ENCODE measurements at regions not wholly inside any gene's neighbourhood (a gene's known extent, or its start where the extent isn't known, plus 50 kb on each side); places are given as distances from the start of the nearest gene placed in this dataset.

DNA sequence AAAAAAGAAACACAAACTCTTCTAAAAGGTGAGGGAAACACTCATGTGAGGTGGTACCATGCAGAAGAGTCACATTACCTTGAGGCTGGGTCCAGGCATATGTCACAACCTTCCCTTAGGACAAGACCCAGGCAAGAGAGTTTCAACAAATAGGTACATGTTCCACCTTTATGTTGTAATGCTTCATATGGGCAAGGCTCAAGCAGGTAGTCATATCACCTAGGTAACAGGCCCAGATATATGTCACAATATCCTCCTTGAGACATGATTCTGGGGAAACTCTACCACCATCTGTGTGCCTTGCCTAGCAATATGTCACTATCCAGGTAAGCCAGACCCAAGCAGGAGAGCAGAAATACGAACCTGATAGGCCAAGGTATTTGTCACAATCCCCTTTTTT is 892.2 kb upstream of the AMELY start:
- H3K27me3 ChIP-seq = no peaks in the 10 kb centered on the region
- no peaks in the 10 kb centered on the region for H3K4me1 ChIP-seq
- H3K4me3 ChIP-seq = no peak overlapping the region
- WGBS, 2 donors = 86 to 100% methylated on average over 1 of the region's 1 CpG
- no peaks in the 10 kb centered on the region for H3K9me3 ChIP-seq
- intact Hi-C loops (cut with DNase I; ENCODE audit: low total_unique reads) = no loop called here
- no peak overlapping the region for H3K27ac ChIP-seq
- no peak for DNase-seq
- no peak for TF ChIP-seq POLR2A (IDR thresholded peaks at IDR 0.05)
- TF ChIP-seq, protein P1, sequence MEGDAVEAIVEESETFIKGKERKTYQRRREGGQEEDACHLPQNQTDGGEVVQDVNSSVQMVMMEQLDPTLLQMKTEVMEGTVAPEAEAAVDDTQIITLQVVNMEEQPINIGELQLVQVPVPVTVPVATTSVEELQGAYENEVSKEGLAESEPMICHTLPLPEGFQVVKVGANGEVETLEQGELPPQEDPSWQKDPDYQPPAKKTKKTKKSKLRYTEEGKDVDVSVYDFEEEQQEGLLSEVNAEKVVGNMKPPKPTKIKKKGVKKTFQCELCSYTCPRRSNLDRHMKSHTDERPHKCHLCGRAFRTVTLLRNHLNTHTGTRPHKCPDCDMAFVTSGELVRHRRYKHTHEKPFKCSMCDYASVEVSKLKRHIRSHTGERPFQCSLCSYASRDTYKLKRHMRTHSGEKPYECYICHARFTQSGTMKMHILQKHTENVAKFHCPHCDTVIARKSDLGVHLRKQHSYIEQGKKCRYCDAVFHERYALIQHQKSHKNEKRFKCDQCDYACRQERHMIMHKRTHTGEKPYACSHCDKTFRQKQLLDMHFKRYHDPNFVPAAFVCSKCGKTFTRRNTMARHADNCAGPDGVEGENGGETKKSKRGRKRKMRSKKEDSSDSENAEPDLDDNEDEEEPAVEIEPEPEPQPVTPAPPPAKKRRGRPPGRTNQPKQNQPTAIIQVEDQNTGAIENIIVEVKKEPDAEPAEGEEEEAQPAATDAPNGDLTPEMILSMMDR (IDR thresholded peaks at IDR 0.05) = no peak
- H3K36me3 ChIP-seq (ENCODE audit: low read depth, missing control alignments) = no peaks in the 10 kb centered on the region

DNA sequence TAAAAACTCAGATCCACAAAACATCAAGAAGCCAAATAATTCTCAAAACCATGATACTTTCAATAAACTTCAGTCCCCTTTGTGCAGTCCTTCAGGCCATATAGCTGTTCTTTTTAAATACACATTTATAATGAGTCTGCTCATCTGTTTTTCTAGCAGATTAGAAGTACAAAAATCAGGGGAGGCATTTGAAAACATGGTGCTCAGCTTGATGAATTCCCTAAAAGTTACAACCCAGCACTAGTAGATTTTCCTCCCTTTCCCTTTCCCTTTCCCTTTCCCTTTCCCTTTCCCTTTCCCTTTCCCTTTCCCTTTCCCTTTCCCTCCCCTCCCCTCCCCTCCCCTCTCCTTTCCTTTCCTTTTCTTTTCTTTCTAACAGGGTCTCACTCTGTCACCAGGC is 884.6 kb upstream of the AMELY start:
- intact Hi-C loops (cut with DNase I; ENCODE audit: low total_unique reads) = no loop called here
- Histone ChIP-seq H3K9me3 (no peaks in the 10 kb centered on the region), H3K27ac (no peak overlapping the region), H3K4me1 (no peaks in the 10 kb centered on the region), H3K27me3 (no peaks in the 10 kb centered on the region), H3K36me3 (ENCODE audit: low read depth, missing control alignments) (no peaks in the 10 kb centered on the region), H3K4me3 (no peak overlapping the region)
- TF ChIP-seq POLR2A (IDR thresholded peaks at IDR 0.05) = no peak
- TF ChIP-seq, protein P1 (IDR thresholded peaks at IDR 0.05) = no peak
- DNase-seq = no peak

DNA sequence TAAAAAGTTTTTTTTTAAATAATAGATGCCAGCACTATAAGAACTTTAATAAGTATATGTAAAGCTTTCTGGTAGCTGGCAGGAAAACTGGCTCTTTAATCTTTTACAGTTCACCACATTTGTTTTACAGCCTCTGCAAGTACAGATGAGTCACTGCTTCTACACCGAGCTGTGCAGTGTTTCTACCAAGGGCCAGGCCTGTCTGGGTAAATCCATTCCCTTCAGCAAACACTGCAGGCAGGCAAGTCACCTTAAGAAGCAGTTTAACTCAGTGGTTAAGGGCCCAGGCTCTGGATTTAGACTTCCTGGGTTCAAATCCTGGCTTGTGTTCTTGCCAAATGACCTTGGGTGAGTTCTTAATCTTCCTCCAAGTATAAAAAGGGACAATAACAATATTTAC is 882.9 kb upstream of the AMELY start:
- Histone ChIP-seq H3K4me1 (no peaks in the 10 kb centered on the region), H3K27ac (no peak overlapping the region), H3K9me3 (no peaks in the 10 kb centered on the region), H3K4me3 (no peak overlapping the region), H3K27me3 (no peaks in the 10 kb centered on the region), H3K36me3 (ENCODE audit: low read depth, missing control alignments) (no peaks in the 10 kb centered on the region)
- WGBS, 2 donors = 25 to 36% methylated on average over 1 of the region's 1 CpG
- intact Hi-C loops (cut with DNase I; ENCODE audit: low total_unique reads) = no loop called here
- no peak for TF ChIP-seq POLR2A (IDR thresholded peaks at IDR 0.05)
- TF ChIP-seq, protein P1 (IDR thresholded peaks at IDR 0.05) = no peak
- no peak for DNase-seq

DNA sequence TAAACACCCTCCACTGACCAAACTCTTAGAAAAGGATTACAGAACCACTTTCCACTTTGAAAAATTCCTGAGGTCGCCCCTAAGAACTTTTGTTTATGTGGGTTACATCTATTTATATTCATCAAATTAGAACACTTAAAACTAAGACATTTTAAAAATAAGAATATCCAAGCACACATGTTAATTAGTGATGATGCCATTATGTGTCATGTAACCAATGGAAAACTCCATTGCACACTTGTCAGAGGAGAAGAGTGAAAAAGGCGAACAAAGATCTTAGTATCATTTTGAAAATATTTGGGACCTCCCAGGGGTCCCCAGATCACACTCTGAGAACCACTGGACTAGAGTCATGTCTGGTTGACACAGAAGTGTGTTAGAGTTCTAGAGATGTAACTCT is 882.4 kb upstream of the AMELY start:
- intact Hi-C loops (cut with DNase I; ENCODE audit: low total_unique reads) = no loop called here
- Histone ChIP-seq H3K27ac (no peak overlapping the region), H3K36me3 (ENCODE audit: low read depth, missing control alignments) (no peaks in the 10 kb centered on the region), H3K27me3 (no peaks in the 10 kb centered on the region), H3K4me3 (no peak overlapping the region), H3K9me3 (no peaks in the 10 kb centered on the region), H3K4me1 (no peaks in the 10 kb centered on the region)
- TF ChIP-seq, protein P1 (IDR thresholded peaks at IDR 0.05) = no peak
- TF ChIP-seq POLR2A (IDR thresholded peaks at IDR 0.05) = no peak
- no peak for DNase-seq
- 74 to 91% methylated on average over 2 of the region's 2 CpGs for WGBS, 2 donors

DNA sequence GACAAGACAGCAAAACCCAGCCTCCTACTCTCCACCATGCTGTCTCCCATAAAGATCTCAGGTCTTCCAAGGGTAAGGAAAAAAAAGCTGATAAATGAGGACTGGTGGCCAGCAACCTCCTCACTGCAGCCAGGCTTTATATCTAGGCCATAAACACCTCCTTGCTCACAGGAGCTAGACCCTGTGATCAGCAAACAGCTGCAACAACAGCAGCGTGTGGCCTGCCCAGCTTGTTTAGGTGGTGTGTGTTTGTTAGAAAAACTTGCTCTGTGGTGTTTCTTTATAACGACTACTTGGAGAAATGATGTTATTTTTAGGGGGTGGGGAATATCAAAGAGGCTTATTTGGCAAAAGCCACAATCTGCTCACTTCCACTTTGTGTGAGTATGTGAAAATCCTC is 880.9 kb upstream of the AMELY start:
- TF ChIP-seq POLR2A (IDR thresholded peaks at IDR 0.05) = no peak
- TF ChIP-seq, protein P1 (IDR thresholded peaks at IDR 0.05) = no peak
- H3K9me3 ChIP-seq = no peaks in the 10 kb centered on the region
- no peaks in the 10 kb centered on the region for H3K27me3 ChIP-seq
- H3K36me3 ChIP-seq (ENCODE audit: low read depth, missing control alignments) = no peaks in the 10 kb centered on the region
- H3K4me3 ChIP-seq = no peak overlapping the region
- no peaks in the 10 kb centered on the region for H3K4me1 ChIP-seq
- no peak overlapping the region for H3K27ac ChIP-seq
- WGBS, 2 donors = 64 to 72% methylated on average over 2 of the region's 2 CpGs
- no peak for DNase-seq
- intact Hi-C loops (cut with DNase I; ENCODE audit: low total_unique reads) = no loop called here
